NOMO-1 treated with dmso at 0.1 percent for 144 hours (cell line): ENCODE measurements at regions not wholly inside any gene's neighbourhood (a gene's known extent, or its start where the extent isn't known, plus 50 kb on each side); places are given as distances from the start of the nearest gene placed in this dataset.

Experiments used
- DNase-seq: peaks from one replicate; lab custom pipeline; 2025; ENCODE audit not compliant: unreplicated experiment; lab: John Stamatoyannopoulos, UW

- no peak for DNase-seq
Observed at GRCh38 chr13:31675440-31675953, 63.8 kb upstream of the RXFP2 start.

GRCh38 chr13:31681133-31681532 is 58.2 kb upstream of the RXFP2 start:
- no peak for DNase-seq

DNA sequence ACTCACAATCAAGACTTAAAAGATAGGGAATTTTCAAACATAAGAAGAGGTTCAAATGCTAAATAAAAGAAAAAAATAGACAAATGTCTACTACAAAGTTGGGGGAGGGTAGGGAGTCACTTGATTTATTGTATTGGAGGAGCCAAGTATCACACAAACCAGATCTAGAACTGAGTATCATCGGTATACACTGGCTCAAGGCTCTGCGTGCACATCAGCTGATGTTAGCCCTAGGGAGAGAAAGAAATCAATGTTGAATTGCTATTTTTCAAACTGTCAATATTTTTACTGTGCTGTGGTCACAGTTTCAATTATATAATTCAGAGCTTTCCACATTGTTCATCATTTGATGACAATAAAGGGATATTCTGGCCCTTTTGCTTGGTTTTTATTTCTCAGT is 54.9 kb upstream of the RXFP2 start:
- DNase-seq: no peak

GRCh38 chr13:31686670-31687425 is 52.5 kb upstream of the RXFP2 start:
- DNase-seq: no peak
